ENCODE measurements at regions not wholly inside any gene's neighbourhood (a gene's known extent, or its start where the extent isn't known, plus 50 kb on each side); places are given as distances from the start of the nearest gene placed in this dataset.

DNA sequence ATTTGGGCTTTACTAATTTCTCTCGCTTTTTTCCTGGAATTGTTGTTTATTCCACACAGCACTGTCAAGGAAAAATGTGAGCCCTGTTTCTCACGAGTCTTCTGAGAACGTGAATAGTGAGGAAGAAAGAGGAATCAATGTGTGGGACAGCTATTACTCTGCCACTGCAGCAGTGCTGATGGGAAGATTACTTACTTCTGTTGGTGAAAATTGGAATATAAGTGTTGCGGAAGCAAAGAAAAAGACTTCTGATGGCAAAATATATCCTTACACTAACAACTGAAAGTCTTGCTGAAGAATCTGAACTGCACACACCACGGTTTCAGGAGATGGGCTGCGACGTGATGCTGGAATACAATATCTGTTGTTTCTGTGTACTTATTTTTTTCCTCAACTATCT is 884.2 kb downstream of the AACS start:
- ChIA-PET CTCF (no interaction called here), POLR2A (no interaction called here)
- DNase-seq (ENCODE audit: low read depth): no peak
- Histone ChIP-seq H3K27me3 (ENCODE audit: control insufficient read depth, insufficient read depth, low read length) (no peaks in the 10 kb centered on the region), H3K4me3 (ENCODE audit: low read depth, low read length) (no peak overlapping the region), H3K36me3 (ENCODE audit: control insufficient read depth, insufficient read depth, low read length) (no peaks in the 10 kb centered on the region)
- TF ChIP-seq, protein P1, sequence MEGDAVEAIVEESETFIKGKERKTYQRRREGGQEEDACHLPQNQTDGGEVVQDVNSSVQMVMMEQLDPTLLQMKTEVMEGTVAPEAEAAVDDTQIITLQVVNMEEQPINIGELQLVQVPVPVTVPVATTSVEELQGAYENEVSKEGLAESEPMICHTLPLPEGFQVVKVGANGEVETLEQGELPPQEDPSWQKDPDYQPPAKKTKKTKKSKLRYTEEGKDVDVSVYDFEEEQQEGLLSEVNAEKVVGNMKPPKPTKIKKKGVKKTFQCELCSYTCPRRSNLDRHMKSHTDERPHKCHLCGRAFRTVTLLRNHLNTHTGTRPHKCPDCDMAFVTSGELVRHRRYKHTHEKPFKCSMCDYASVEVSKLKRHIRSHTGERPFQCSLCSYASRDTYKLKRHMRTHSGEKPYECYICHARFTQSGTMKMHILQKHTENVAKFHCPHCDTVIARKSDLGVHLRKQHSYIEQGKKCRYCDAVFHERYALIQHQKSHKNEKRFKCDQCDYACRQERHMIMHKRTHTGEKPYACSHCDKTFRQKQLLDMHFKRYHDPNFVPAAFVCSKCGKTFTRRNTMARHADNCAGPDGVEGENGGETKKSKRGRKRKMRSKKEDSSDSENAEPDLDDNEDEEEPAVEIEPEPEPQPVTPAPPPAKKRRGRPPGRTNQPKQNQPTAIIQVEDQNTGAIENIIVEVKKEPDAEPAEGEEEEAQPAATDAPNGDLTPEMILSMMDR (IDR thresholded peaks at IDR 0.05; ENCODE audit: insufficient read depth, low read depth, low read length): no peak

DNA sequence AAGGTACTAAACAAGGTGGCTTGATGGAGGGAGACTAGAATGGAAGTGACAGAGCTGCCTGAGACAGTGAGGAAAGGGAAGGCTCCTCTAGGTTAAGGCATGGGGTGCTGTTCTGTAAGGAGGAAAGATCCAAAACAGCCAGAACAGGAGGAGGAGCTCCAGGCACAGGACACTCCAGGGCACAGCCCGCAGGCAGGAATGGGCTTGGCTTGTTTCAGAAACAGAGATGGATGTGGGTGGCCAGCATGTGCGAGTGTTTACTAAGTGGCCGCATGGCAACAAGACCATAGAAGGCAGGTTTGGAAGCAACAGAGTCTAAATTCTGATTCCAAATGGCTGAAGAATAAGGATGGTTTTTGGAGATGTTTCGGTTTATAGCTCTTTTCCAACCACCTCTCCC is 889.1 kb downstream of the AACS start:
- CTCF ChIA-PET: no interaction called here
- no peaks in the 10 kb centered on the region for H3K27me3 ChIP-seq (ENCODE audit: control insufficient read depth, insufficient read depth, low read length)
- no peaks in the 10 kb centered on the region for H3K36me3 ChIP-seq (ENCODE audit: control insufficient read depth, insufficient read depth, low read length)
- no peak overlapping the region for H3K4me3 ChIP-seq (ENCODE audit: low read depth, low read length)
- DNase-seq (ENCODE audit: low read depth): no peak
- TF ChIP-seq, protein P1 (IDR thresholded peaks at IDR 0.05; ENCODE audit: insufficient read depth, low read depth, low read length): no peak
- POLR2A ChIA-PET: no interaction called here

DNA sequence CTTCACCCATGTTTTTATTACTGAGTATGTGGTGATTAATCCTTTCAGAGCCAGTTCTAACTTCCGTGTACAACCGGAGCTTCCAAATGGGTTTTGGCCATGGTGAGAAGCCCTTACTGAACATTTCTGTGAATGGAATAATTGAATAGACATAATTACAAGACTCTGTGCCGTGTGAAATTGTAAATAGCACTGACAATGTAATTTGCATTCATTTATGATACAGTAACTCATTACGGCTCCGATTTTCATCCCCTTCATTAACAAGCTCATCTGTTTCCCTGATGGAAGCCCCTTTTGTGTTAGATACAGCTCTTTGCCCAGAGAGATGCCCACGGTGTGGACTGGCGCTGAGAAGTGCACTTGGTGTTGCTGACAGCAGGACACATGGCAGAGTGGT is 891.0 kb downstream of the AACS start:
- H3K27me3 ChIP-seq (ENCODE audit: control insufficient read depth, insufficient read depth, low read length): no peaks in the 10 kb centered on the region
- no peak overlapping the region for H3K4me3 ChIP-seq (ENCODE audit: low read depth, low read length)
- ChIA-PET POLR2A (no interaction called here), CTCF (no interaction called here)
- H3K36me3 ChIP-seq (ENCODE audit: control insufficient read depth, insufficient read depth, low read length): no peaks in the 10 kb centered on the region
- TF ChIP-seq, protein P1 (IDR thresholded peaks at IDR 0.05; ENCODE audit: insufficient read depth, low read depth, low read length): no peak
- DNase-seq (ENCODE audit: low read depth): no peak

DNA sequence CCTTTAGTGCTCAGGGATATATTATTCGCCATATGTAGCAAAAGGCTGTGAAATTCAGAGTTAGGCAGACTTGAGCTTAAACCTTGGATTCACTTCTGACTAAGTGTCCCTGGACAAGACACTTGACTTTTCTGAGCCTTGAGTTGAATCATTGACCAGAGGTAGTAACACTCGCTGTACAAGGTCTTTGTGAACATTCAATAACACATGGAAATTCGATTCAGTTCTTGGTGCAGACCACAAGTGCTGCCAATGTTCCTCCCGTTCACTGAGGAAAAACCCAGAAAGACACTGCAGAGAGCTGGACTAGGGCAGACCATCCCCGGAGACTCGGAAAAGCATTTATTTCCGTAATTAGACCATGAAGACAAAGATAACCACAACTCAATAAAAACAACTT is 901.4 kb downstream of the AACS start:
- TF ChIP-seq, protein P1 (IDR thresholded peaks at IDR 0.05; ENCODE audit: insufficient read depth, low read depth, low read length): no peak
- no peaks in the 10 kb centered on the region for H3K27me3 ChIP-seq (ENCODE audit: control insufficient read depth, insufficient read depth, low read length)
- no peaks in the 10 kb centered on the region for H3K36me3 ChIP-seq (ENCODE audit: control insufficient read depth, insufficient read depth, low read length)
- POLR2A ChIA-PET: no interaction called here
- no peak overlapping the region for H3K4me3 ChIP-seq (ENCODE audit: low read depth, low read length)
- CTCF ChIA-PET: no interaction called here
- no peak for DNase-seq (ENCODE audit: low read depth)

DNA sequence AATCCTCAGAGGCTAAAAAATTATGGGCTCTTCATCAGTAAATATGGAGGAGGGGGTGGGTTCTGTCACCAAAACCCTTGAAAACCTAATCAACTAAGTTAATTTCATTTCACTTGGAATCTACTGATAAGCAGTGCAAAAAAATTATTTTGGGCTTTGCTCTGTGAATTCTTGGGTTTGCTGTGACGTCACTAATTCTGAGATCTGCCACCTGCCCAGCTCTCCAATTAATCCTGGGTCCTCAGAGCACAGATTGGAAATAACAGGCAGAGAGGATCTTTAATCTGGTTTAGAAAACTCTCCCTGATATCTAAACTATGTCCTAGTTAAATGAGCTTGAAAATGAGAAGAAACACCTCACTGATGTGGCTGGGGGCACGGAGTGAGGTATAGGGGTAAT is 903.2 kb downstream of the AACS start:
- ChIA-PET POLR2A (no interaction called here), CTCF (no interaction called here)
- Histone ChIP-seq H3K4me3 (ENCODE audit: low read depth, low read length) (no peak overlapping the region), H3K36me3 (ENCODE audit: control insufficient read depth, insufficient read depth, low read length) (no peaks in the 10 kb centered on the region), H3K27me3 (ENCODE audit: control insufficient read depth, insufficient read depth, low read length) (no peaks in the 10 kb centered on the region)
- no peak for DNase-seq (ENCODE audit: low read depth)
- TF ChIP-seq, protein P1 (IDR thresholded peaks at IDR 0.05; ENCODE audit: insufficient read depth, low read depth, low read length): no peak
